Testis (tissue), 2 donors: ENCODE measurements at regions not wholly inside any gene's neighbourhood (a gene's known extent, or its start where the extent isn't known, plus 50 kb on each side); places are given as distances from the start of the nearest gene placed in this dataset.

Experiments used
- POLR2A ChIP-seq: fragments of 450-650 bp; IDR thresholded peaks from one replicate; pipeline ENCODE4 v1.6.1; 2017; ENCODE audit warnings: antibody characterized with exemption, mild to moderate bottlenecking, moderate library complexity
- TF ChIP-seq, protein P1 (sequence below), 3 experiments: fragments of 450-650 bp in 2 of 3; fragments of 200-600 bp in 1 of 3; sonication (generic) in 1 of 3; IDR thresholded peaks; one replicate each; pipeline ENCODE4 v1.5.1; 2016 to 2019; ENCODE audit warnings: antibody characterized with exemption in 3 of 3, mild to moderate bottlenecking in 2 of 3, moderate library complexity in 1 of 3

DNA sequence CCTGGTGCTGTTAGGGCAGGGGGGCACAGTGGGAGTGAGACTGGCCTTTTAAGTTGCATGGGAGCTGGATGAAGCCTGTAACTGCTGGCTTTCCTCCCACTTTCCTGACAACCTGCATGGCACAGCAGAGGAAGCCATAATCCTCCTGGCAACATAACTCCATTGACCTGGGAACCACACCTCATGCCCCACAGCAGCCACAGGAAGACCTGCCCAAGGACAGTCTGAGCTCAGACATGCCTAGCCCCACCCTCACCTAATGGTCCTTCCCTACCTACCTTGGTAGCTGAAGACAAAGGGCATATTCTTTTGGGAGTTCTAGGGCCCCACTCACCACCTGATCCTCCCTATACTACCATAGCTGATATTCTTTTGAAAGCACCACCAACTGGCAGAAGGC lies 482.2 kb upstream of the TOM1L1 start:
- TF ChIP-seq POLR2A = no peak
- TF ChIP-seq, protein P1, sequence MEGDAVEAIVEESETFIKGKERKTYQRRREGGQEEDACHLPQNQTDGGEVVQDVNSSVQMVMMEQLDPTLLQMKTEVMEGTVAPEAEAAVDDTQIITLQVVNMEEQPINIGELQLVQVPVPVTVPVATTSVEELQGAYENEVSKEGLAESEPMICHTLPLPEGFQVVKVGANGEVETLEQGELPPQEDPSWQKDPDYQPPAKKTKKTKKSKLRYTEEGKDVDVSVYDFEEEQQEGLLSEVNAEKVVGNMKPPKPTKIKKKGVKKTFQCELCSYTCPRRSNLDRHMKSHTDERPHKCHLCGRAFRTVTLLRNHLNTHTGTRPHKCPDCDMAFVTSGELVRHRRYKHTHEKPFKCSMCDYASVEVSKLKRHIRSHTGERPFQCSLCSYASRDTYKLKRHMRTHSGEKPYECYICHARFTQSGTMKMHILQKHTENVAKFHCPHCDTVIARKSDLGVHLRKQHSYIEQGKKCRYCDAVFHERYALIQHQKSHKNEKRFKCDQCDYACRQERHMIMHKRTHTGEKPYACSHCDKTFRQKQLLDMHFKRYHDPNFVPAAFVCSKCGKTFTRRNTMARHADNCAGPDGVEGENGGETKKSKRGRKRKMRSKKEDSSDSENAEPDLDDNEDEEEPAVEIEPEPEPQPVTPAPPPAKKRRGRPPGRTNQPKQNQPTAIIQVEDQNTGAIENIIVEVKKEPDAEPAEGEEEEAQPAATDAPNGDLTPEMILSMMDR (IDR thresholded peaks at IDR 0.05) = no peak
